GM18858 (cell line): ENCODE measurements at regions not wholly inside any gene's neighbourhood (a gene's known extent, or its start where the extent isn't known, plus 50 kb on each side); places are given as distances from the start of the nearest gene placed in this dataset.

Experiments
- ATAC-seq: cut with Tn5 transposase; IDR thresholded peaks from one replicate; pipeline ENCODE4 v1.9.1; 2021; ENCODE audit not compliant: unreplicated experiment

DNA sequence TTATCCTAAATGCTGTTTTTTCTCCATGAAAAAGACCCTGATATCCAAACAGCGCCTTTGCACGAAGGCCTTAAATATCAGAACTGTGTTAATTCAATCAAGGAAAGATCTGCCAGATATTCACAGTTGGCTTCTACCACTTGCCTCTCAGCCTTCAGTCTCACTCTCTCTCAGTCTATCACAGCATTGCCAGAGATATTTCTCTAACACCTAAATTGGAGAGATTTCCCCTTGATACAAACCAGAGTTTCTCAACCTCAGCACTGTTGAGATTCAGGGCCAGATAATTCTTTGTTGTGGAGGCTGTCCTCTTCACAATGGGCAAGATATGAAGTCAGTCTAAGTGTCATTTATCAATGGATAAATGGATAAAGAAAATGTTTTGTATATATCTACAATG lies 454.1 kb upstream of the MAF start:
- ATAC-seq: no peak

GRCh38 chr16:80051040-80051439 lies 450.5 kb upstream of the MAF start:
- ATAC-seq: no peak

DNA sequence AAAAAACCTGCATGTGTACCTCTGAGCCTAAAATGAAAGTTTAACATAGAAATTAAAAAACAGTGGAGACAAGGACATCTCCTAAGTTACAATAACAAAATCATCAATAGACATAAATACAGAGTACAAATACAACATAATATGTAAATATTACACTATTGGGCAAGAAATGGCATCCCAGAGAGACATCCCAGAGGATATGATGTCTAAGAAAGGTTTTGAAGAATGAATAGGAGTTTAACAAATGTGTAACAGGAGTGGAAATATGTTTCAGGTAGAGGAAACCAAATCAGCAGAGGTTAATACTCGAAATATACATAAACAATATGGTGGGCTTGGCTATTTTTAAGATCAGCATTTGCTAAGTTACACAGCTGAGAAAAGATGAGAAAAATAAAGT lies 447.7 kb upstream of the MAF start:
- no peak for ATAC-seq

DNA sequence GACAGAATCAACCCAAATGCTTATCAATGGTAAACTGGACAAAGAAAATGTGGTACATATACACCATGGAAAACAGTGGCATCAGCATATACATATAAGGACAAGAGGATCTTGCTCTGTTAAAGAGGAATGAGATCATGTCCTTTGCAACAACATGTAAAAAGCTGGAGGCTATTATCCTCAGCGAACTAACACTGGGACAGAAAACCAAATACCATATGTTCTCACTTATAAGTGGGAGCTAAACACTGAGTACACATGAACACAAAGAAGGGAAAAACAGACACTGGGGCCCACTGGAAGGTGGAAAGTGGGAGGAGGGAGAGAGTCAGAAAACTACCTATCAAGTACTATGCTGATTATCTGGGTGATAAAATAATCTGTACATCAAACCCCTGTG lies 447.3 kb upstream of the MAF start:
- no peak for ATAC-seq

- ATAC-seq: no peak
These were observed 446.3 kb upstream of the MAF start for GRCh38 chr16:80046848-80047247.

DNA sequence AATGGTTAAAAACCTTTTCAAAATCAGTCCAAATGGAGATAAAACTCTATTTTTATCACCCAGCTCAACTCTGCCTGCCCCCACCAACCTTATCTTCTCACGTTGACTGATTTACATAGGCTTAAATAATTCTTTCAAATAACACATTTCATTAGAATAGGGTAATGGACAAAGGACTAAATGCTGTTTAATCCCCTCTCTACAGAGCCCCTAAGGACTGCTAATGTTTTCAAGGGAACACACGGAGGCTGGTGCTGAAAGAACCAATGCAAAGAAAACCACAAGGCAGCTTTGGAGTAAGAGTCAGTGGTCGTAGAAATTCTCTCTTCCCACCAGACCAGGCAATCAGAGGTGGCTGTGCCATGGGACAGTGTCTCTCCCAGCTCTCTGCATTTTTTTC lies 445.7 kb upstream of the MAF start:
- ATAC-seq: no peak

DNA sequence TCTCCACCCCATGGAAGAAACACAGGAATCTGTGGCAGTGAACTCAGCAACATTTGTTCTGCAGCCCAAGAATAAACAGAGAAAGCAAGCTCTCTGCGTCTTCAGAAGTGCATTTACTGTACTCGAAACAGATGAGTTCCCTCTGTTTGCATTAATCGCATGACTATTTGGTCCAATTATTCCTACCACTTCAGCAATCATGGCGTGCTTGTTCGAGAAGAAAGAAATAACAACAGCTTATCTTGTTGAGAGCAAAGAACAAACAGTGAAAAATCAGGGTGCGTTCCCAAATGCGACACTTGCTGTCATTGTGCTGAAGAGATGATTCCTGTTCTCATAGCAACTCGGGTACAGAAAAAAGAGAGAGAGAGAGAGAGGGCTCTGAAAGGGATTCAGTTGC lies 445.3 kb upstream of the MAF start:
- ATAC-seq: no peak

DNA sequence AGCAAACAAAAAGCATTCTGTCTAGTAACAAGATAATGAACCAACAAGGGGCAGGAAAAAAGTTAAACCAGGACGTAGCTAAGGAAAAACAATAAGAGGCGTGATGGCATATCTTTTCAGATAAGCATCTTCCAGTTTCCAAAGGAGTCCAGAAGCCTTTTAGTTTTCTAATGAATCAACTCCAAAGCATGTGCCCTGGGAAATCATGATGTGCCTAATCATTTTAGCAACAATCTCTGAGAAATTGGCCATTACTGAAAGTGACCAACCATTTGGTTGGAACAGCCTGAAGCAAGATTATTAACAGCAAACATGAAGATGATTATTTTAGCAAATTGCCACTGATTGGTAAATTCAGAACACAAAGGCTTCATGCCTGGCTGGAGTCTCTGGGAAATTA lies 440.9 kb upstream of the MAF start:
- ATAC-seq: no peak

DNA sequence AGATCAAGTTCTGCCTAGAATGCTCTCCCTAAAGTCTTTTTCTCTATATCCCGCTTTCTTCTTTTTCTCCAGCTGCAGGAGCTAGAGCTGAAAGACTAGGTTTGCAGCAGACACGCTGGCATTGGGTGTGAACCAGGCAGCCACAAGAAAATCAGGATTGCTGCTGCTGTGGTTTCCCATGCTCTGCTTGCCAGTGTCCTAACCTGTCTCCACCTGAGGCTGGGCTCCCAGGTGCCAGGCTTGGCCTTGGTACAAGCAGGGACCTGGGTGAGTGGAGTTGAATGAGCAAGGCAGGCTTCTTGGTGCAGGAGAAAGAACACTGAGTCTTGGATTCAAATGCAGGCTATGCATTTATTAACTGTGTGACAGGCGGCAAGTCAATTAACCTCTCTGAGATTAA lies 440.3 kb upstream of the MAF start:
- no peak for ATAC-seq

GRCh38 chr16:80040413-80040812 lies 439.9 kb upstream of the MAF start:
- no peak for ATAC-seq

GRCh38 chr16:80039777-80040176 lies 439.2 kb upstream of the MAF start:
- ATAC-seq: no peak

DNA sequence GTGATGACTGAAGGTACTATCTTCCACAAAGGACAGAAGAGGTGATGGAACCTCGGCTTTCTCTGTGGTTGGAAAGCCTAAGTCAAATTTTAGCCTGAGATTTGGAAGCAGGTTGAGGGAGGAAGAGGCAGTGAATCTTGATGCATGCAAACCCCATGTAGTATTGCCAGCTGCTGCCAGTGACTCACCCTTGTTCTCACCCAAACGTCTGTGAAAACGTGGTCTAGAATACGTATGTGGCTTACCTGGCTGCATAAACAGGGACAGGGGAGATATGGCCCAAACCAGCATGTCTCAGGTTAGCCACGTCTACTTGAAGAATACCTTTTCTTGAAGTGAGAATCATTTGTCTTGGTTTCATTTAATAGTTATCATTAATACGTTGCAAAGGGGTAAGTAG lies 438.0 kb upstream of the MAF start:
- no peak for ATAC-seq

GRCh38 chr16:80034948-80035663 lies 434.6 kb upstream of the MAF start:
- no peak for ATAC-seq

DNA sequence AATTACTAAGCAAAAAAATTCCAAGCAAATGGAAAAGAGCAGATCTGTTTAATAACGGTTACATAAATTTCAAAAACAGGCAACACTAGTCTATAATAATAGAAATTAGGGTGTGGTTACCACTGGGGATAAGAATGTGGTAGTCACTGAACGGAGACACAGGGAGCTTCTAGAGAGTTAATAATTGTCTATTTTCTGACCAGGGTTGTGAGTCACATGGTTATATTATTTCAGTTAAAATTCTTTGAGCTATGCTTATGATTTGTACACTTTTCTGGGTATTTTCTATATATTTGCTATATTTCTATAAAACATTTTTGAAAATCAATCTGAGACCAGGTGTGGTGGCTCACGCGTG lies 433.9 kb upstream of the MAF start:
- no peak for ATAC-seq

DNA sequence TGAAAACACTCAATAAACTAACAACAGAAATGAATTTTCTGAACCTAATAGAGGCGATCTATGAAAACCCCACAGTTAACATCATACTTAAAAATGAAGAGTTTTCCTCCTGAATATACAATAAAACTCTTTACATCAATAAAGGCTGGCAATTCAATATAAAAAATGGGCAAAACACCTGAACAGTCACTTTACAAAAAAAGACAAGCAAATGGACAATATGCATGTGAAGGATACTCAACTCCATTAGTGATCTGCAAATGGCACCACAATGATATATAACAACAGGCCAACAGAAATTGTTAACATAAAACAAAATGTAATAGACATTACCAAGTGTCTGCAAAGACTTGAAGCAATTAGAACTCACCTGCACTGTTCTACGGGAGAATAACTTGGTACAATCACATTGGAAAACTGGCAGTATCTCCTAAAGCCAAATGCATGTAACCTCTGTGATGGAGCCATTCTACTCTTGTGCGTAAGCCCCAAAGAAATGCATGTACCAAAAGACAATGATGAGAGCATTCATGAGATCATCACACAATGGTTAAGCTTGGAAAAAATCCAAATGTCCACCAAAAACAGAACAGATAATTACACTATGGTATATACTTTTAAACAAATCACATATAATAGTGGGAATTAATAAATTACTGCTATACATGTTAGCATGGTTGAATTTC lies 433.4 kb upstream of the MAF start:
- no peak for ATAC-seq

DNA sequence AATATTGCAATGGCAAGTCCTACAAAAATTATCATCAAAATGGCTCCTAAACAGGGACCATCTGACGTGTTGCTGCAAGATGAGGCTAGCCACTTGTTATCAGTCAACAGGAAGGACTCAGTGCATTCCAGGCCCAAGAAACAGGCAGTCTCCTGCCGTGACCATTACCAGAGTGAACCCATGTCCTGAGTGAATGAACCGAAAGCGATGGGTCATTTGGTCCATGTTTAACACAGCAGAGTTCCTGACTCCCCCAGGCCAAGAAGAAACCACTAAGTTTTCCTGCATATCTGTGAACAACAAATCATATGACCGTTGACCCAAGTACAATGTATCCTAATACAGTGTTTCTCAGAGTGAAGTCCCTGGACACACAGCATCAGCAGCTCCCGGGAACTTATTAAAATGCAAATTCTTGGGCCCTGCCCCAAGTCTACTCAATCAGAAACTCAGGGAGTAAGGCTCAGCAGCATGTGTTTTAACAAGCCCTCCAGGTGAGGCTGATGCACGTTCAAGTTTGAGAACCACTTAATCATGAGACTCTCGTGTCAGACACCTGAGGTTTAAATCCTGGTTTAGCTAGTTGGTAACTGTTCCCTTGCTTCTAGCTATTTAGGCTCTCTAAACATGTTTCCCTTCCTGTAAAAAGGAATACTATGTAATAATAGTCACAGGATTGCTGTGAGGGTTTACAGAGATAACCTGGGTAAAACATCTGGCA lies 429.4 kb upstream of the MAF start:
- no peak for ATAC-seq

- no peak for ATAC-seq
These were observed 428.8 kb upstream of the MAF start for GRCh38 chr16:80029381-80029630.

- ATAC-seq: no peak
These were observed 428.2 kb upstream of the MAF start for GRCh38 chr16:80028581-80029380.

DNA sequence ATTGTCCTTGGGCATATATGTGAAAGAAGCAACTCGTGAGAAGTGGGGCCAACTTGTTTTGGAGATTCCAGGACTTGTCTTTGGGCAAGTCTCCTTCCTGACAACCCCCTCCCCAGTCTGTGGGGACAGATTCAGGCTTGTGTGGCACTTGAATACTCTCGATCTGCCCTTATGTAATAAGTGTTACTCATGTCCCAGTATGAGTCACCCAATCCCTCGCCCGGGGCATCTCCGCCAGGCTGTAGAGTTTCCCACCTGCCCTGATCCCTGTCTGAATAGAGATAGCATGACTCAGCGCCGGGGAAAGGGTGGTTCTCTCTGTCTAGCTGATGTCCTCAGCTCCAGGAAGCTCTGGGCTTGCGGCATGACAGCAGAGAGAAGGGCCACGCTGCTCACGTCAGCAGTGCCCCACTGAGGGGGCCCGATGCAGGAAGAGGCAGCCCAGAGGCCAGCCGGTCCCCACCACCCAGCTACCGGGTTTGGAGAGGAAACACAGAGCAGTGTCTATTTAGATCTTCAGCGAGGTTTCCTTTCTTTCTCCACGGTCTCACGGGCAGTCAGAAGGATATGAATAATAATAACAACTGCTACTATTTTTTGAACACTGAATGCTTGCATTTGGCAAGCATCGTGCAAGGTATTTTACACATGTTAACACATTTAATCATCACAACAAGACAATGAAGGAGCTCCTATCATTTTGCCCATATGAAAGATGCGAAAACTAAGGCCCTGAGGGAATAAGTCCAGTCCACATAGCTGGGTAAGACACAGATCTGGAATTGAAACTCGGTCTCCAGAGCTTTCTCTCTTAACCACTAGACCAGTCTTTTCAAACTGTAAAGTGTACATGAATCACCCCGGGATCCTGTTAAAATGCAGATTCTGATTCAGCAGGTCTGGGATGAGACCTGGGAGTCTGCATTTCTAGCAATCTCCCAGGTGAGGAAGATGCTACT lies 426.7 kb upstream of the MAF start:
- ATAC-seq: peak; percentile 55

- no peak for ATAC-seq
These were observed 424.7 kb upstream of the MAF start for GRCh38 chr16:80025236-80025635.

DNA sequence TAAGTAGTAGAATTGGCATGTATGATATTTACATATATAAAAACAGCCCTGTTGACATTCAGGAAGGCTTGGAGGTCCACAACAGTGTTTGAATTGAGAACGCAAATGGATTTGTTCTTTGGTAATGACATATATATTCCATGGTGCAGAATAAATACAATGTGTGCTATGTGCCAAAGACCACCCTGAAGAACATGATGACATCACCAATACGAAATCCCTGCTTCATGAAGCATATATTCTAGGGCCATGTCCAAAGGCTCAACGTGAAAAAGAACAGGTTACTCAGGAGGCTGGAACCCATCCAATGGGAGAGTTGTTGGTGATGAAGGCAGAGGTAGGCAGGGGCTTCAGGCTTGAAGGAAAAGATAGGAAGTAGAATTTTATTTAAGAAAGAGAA lies 423.9 kb upstream of the MAF start:
- ATAC-seq: no peak
